HepG2 (cell line): ENCODE measurements at regions not wholly inside any gene's neighbourhood (a gene's known extent, or its start where the extent isn't known, plus 50 kb on each side); places are given as distances from the start of the nearest gene placed in this dataset.

Source experiments
- ARHGAP35 ChIP-seq: sonication (generic); formaldehyde crosslinking; IDR thresholded peaks from 2 replicates; pipeline ENCODE4 v1.9.0; 2022; ENCODE audit warnings: mild to moderate bottlenecking, inconsistent platforms, moderate library complexity, missing genetic modification reagents, borderline replicate concordance
- CEBPB ChIP-seq: IDR thresholded peaks from 2 replicates; pipeline ENCODE4 v1.6.1; 2011; ENCODE audit warnings: low read depth, low read length, improper control_type of control experiment, borderline replicate concordance
- EP300 ChIP-seq, 3 experiments: sonication (generic) in 1 of 3; formaldehyde crosslinking in 1 of 3; IDR thresholded peaks; 2 replicates each; pipeline versions ENCODE4 v1.5.1 to v1.6.1; 2011 to 2020; ENCODE audit warnings: low read depth in 2 of 3, low read length in 2 of 3, borderline replicate concordance in 1 of 3, improper control_type of control experiment in 1 of 3, mild to moderate bottlenecking in 1 of 3, missing genetic modification reagents in 1 of 3, moderate library complexity in 1 of 3
- IRF2 ChIP-seq: IDR thresholded peaks from 2 replicates; pipeline ENCODE4 v1.6.1; 2018; ENCODE audit warnings: missing genetic modification reagents, missing compliant biosample characterization
- KAT8 ChIP-seq: IDR thresholded peaks from 2 replicates; pipeline ENCODE4 v1.6.1; 2016; ENCODE audit warnings: missing genetic modification reagents, missing compliant biosample characterization
- MAZ ChIP-seq, 2 experiments: sonication (generic) in 1 of 2; formaldehyde crosslinking in 1 of 2; IDR thresholded peaks; 2 replicates each; pipeline versions ENCODE4 v1.5.0 to v1.6.1; 2012 to 2020; ENCODE audit warnings: low read depth in 2 of 2, mild to moderate bottlenecking in 2 of 2, borderline replicate concordance in 1 of 2, improper control_type of control experiment in 1 of 2, low read length in 1 of 2, missing genetic modification reagents in 1 of 2, moderate library complexity in 1 of 2
- NR1H2 ChIP-seq: sonication (generic); formaldehyde crosslinking; IDR thresholded peaks from 2 replicates; pipeline ENCODE4 v1.8.1; 2022; ENCODE audit warnings: low read depth, missing genetic modification reagents, borderline replicate concordance
- SRSF4 ChIP-seq: fragments of 200-400 bp; formaldehyde crosslinking; IDR thresholded peaks from one replicate; pipeline ENCODE4 v1.6.1; 2018; ENCODE audit warnings: mild to moderate bottlenecking, low read depth, low read length, moderate library complexity; ENCODE audit not compliant: poor library complexity, severe bottlenecking
- TCF12 ChIP-seq, 2 experiments: fragments of 450-650 bp in 1 of 2; sonication (generic) in 1 of 2; formaldehyde crosslinking in 1 of 2; IDR thresholded peaks; 2 replicates each; pipeline versions ENCODE4 v1.6.1 to v1.8.0; 2017 to 2022; ENCODE audit warnings: antibody characterized with exemption in 1 of 2, mild to moderate bottlenecking in 1 of 2, missing genetic modification reagents in 1 of 2, moderate library complexity in 1 of 2
- TF ChIP-seq, protein P1 (sequence below): sonication (generic); formaldehyde crosslinking; IDR thresholded peaks from 2 replicates; pipeline ENCODE4 v1.5.0; 2020; ENCODE audit warnings: mild to moderate bottlenecking, missing genetic modification reagents, moderate library complexity
- TF ChIP-seq, protein P2 (sequence below): sonication (generic); formaldehyde crosslinking; IDR thresholded peaks from 2 replicates; pipeline ENCODE4 v1.9.0; 2022; ENCODE audit warnings: missing genetic modification reagents, mild to moderate bottlenecking, borderline replicate concordance
- TF ChIP-seq, protein P3 (sequence below): sonication (generic); formaldehyde crosslinking; IDR thresholded peaks from 2 replicates; pipeline ENCODE4 v1.8.0; 2022; ENCODE audit warnings: missing genetic modification reagents, mild to moderate bottlenecking, borderline replicate concordance

DNA sequence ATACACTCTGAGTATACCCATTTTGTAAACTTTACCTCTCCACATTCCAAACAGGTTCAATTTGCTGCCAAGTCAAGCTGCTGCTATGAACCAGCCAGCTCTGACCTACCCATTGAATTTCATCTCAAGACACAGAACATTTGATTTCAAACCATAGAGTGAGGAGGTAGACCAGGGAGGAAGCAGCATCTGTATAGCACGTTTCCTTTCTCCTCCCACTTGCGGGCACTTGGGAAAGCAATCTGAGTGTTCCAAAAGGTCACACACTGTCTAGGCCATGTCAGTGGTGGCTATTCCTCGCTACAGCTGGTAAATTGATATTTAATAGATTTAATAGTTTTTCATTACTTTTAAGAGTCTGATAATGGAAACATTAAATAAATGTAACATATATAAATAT lies 147.8 kb upstream of the EEPD1 start:
- TF ChIP-seq TCF12 (IDR thresholded peaks at IDR 0.05) (no peak), TCF12 (CRISPR knock-in tag; IDR thresholded peaks at IDR 0.05) (no peak), SRSF4 (no peak), MAZ (IDR thresholded peaks at IDR 0.05; ENCODE audit: borderline replicate concordance, low read depth, low read length) (no peak), MAZ (CRISPR knock-in tag; IDR thresholded peaks at IDR 0.05; ENCODE audit: low read depth) (no peak), ARHGAP35 (CRISPR knock-in tag) (no peak), NR1H2 (CRISPR knock-in tag) (no peak), EP300 (IDR thresholded peaks at IDR 0.05; ENCODE audit: low read depth in 2 of 2, low read length in 2 of 2) (no peak), EP300 (CRISPR knock-in tag; IDR thresholded peaks at IDR 0.05; ENCODE audit: borderline replicate concordance) (no peak), IRF2 (CRISPR knock-in tag) (no peak), KAT8 (CRISPR knock-in tag) (no peak), CEBPB (no peak)
- TF ChIP-seq, protein P1, sequence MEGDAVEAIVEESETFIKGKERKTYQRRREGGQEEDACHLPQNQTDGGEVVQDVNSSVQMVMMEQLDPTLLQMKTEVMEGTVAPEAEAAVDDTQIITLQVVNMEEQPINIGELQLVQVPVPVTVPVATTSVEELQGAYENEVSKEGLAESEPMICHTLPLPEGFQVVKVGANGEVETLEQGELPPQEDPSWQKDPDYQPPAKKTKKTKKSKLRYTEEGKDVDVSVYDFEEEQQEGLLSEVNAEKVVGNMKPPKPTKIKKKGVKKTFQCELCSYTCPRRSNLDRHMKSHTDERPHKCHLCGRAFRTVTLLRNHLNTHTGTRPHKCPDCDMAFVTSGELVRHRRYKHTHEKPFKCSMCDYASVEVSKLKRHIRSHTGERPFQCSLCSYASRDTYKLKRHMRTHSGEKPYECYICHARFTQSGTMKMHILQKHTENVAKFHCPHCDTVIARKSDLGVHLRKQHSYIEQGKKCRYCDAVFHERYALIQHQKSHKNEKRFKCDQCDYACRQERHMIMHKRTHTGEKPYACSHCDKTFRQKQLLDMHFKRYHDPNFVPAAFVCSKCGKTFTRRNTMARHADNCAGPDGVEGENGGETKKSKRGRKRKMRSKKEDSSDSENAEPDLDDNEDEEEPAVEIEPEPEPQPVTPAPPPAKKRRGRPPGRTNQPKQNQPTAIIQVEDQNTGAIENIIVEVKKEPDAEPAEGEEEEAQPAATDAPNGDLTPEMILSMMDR (CRISPR knock-in tag), result no peak
- TF ChIP-seq, protein P2, sequence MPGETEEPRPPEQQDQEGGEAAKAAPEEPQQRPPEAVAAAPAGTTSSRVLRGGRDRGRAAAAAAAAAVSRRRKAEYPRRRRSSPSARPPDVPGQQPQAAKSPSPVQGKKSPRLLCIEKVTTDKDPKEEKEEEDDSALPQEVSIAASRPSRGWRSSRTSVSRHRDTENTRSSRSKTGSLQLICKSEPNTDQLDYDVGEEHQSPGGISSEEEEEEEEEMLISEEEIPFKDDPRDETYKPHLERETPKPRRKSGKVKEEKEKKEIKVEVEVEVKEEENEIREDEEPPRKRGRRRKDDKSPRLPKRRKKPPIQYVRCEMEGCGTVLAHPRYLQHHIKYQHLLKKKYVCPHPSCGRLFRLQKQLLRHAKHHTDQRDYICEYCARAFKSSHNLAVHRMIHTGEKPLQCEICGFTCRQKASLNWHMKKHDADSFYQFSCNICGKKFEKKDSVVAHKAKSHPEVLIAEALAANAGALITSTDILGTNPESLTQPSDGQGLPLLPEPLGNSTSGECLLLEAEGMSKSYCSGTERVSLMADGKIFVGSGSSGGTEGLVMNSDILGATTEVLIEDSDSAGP (CRISPR knock-in tag), result no peak
- TF ChIP-seq, protein P3, sequence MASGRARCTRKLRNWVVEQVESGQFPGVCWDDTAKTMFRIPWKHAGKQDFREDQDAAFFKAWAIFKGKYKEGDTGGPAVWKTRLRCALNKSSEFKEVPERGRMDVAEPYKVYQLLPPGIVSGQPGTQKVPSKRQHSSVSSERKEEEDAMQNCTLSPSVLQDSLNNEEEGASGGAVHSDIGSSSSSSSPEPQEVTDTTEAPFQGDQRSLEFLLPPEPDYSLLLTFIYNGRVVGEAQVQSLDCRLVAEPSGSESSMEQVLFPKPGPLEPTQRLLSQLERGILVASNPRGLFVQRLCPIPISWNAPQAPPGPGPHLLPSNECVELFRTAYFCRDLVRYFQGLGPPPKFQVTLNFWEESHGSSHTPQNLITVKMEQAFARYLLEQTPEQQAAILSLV (CRISPR knock-in tag), result no peak
